Breast epithelium (tissue), 4 donors: ENCODE measurements at regions not wholly inside any gene's neighbourhood (a gene's known extent, or its start where the extent isn't known, plus 50 kb on each side); places are given as distances from the start of the nearest gene placed in this dataset.

Source experiments
- DNase-seq, 2 donors: peaks; one replicate each; pipeline ENCODE4 v3.0.0-alpha.2; 2019; ENCODE audit warnings: low spot score in 2 of 2
- H3K27ac ChIP-seq, 2 donors: fragments of 200-600 bp; sonication (generic) in 1 of 2; one replicate each; pipeline ENCODE4 v1.5.1; 2016 to 2019; ENCODE audit warnings: mild to moderate bottlenecking in 1 of 2
- H3K27me3 ChIP-seq, 2 donors: fragments of 200-600 bp; sonication (generic) in 1 of 2; one replicate each; pipeline versions ENCODE4 v1.5.1 to v1.6.0; 2017 to 2019; ENCODE audit warnings: control low read depth in 1 of 2, mild to moderate bottlenecking in 1 of 2
- H3K36me3 ChIP-seq: fragments of 200-600 bp; one replicate; pipeline ENCODE4 v1.5.1; 2019
- H3K4me1 ChIP-seq, 2 donors: fragments of 200-600 bp; sonication (generic); one replicate each; pipeline ENCODE4 v1.5.1; 2016 to 2019; ENCODE audit warnings: control low read depth in 1 of 2
- H3K4me3 ChIP-seq, 3 donors: fragments of 200-600 bp; sonication (generic); 1 replicate in 2 of 3; 2 replicates in 1 of 3; pipeline ENCODE4 v1.5.1; 2016 to 2019; ENCODE audit warnings: mild to moderate bottlenecking in 3 of 3, moderate library complexity in 2 of 3
- H3K9me3 ChIP-seq, 2 donors: fragments of 200-600 bp; sonication (generic) in 1 of 2; one replicate each; pipeline ENCODE4 v1.5.1; 2016 to 2019; ENCODE audit warnings: control low read depth in 1 of 2
- CTCF ChIP-seq, 3 donors: fragments of 450-650 bp; IDR thresholded peaks; one replicate each; pipeline ENCODE4 v1.5.1; 2016 to 2017; ENCODE audit warnings: antibody characterized with exemption in 3 of 3, mild to moderate bottlenecking in 3 of 3, moderate library complexity in 3 of 3
- POLR2A ChIP-seq: fragments of 450-650 bp; IDR thresholded peaks from one replicate; pipeline ENCODE4 v1.6.1; 2016; ENCODE audit warnings: antibody characterized with exemption, mild to moderate bottlenecking, moderate library complexity
- POLR2AphosphoS5 ChIP-seq, 3 donors: sonication (generic); formaldehyde crosslinking; IDR thresholded peaks; one replicate each; pipeline ENCODE4 v1.6.1; 2017; ENCODE audit warnings: antibody characterized with exemption in 3 of 3
- intact Hi-C: fragments of 100-400 bp; cut with DNase I; formaldehyde crosslinking; loops from one replicate; pipeline ENCODE4 v1.15.1; 2023; ENCODE audit warnings: low total_unique reads

GRCh38 chr12:68387338-68387737, 55.2 kb upstream of the MDM1 start:
- intact Hi-C loops: no loop called here
- Histone ChIP-seq H3K27ac (no peak overlapping the region), H3K4me3 (no peak overlapping the region), H3K27me3 (no peaks in the 10 kb centered on the region), H3K36me3 (no peaks in the 10 kb centered on the region), H3K4me1 (no peaks in the 10 kb centered on the region), H3K9me3 (peaks cover 0 to 10% of the 10 kb centered on the region in 2 donors)
- DNase-seq: no peak
- TF ChIP-seq CTCF (IDR thresholded peaks at IDR 0.05) (no peak), POLR2A (no peak), POLR2AphosphoS5 (IDR thresholded peaks at IDR 0.05) (no peak)

- H3K9me3 ChIP-seq: peaks cover 0 to 10% of the 10 kb centered on the region in 2 donors
- no peaks in the 10 kb centered on the region for H3K27me3 ChIP-seq
- H3K4me1 ChIP-seq: no peaks in the 10 kb centered on the region
- no peaks in the 10 kb centered on the region for H3K36me3 ChIP-seq
- DNase-seq: no peak
- no peak overlapping the region for H3K4me3 ChIP-seq
- intact Hi-C loops: no loop called here
- no peak for TF ChIP-seq POLR2AphosphoS5 (IDR thresholded peaks at IDR 0.05)
- TF ChIP-seq CTCF (IDR thresholded peaks at IDR 0.05): no peak
- no peak for TF ChIP-seq POLR2A
- no peak overlapping the region for H3K27ac ChIP-seq
These were observed 57.1 kb upstream of the MDM1 start for GRCh38 chr12:68389305-68389704.

GRCh38 chr12:68391937-68392336, 59.8 kb upstream of the MDM1 start:
- TF ChIP-seq POLR2A: no peak
- no peak for TF ChIP-seq CTCF (IDR thresholded peaks at IDR 0.05)
- TF ChIP-seq POLR2AphosphoS5 (IDR thresholded peaks at IDR 0.05): no peak
- H3K27ac ChIP-seq: no peak overlapping the region
- no peak for DNase-seq
- H3K4me3 ChIP-seq: no peak overlapping the region
- H3K36me3 ChIP-seq: no peaks in the 10 kb centered on the region
- intact Hi-C loops: no loop called here
- H3K4me1 ChIP-seq: no peaks in the 10 kb centered on the region
- peaks cover 0 to 10% of the 10 kb centered on the region in 2 donors for H3K9me3 ChIP-seq
- no peaks in the 10 kb centered on the region for H3K27me3 ChIP-seq

- intact Hi-C loops: no loop called here
- Histone ChIP-seq H3K27me3 (no peaks in the 10 kb centered on the region), H3K36me3 (no peaks in the 10 kb centered on the region), H3K9me3 (peaks cover 0 to 10% of the 10 kb centered on the region in 2 donors), H3K4me1 (no peaks in the 10 kb centered on the region), H3K27ac (no peak overlapping the region), H3K4me3 (no peak overlapping the region)
- TF ChIP-seq POLR2A (no peak), POLR2AphosphoS5 (IDR thresholded peaks at IDR 0.05) (no peak), CTCF (IDR thresholded peaks at IDR 0.05) (no peak)
- DNase-seq: no peak
These were observed 60.2 kb upstream of the MDM1 start for GRCh38 chr12:68392376-68392775.

GRCh38 chr12:68393417-68393816, 61.3 kb upstream of the MDM1 start:
- Histone ChIP-seq H3K4me3 (no peak overlapping the region), H3K4me1 (no peaks in the 10 kb centered on the region), H3K9me3 (peaks cover 0 to 10% of the 10 kb centered on the region in 2 donors), H3K27ac (no peak overlapping the region), H3K27me3 (no peaks in the 10 kb centered on the region), H3K36me3 (no peaks in the 10 kb centered on the region)
- TF ChIP-seq POLR2A (no peak), CTCF (IDR thresholded peaks at IDR 0.05) (no peak), POLR2AphosphoS5 (IDR thresholded peaks at IDR 0.05) (no peak)
- intact Hi-C loops: no loop called here
- no peak for DNase-seq
